DMS79 (cell line): ENCODE measurements at regions not wholly inside any gene's neighbourhood (a gene's known extent, or its start where the extent isn't known, plus 50 kb on each side); places are given as distances from the start of the nearest gene placed in this dataset.
A peak's percentile ranks its signal among the peaks of the same experiment; 100 is the strongest.

Experiments used
- DNase-seq: peaks from one replicate; lab custom pipeline; 2025; lab: John Stamatoyannopoulos, UW

DNA sequence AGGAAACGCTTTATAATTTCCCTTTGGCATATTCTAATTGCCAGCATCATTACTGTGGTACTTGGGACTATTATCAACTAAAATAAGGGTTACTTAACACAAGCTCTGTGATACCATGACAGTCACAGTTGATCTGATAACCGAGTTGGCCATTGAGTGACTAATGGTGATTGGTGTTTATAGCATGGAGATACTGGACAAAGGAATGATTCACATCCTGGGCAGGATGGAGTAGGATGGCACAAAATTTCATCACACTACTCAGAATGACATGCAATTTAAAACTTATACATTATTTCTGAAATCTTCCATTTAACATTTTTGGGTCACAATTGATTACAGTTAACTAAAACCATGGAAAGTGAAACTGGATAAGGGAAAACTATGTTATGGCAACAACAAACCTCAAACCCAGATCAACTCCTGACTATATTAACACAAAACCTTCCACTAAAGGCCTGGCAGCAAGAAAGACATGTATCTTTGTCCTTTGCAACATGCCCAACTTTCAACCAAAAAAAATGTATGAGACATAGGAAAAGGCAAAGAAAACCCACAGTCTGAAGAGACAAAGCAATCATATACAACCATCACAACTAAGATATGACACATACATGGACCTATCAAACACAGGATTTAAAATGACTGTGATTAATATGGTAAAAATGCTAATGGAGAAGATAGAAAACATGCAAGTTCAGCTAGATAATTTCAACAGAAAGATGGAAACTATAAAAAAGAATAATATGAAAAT is 208.5 kb upstream of the NRP1 start:
- DNase-seq: no peak

DNA sequence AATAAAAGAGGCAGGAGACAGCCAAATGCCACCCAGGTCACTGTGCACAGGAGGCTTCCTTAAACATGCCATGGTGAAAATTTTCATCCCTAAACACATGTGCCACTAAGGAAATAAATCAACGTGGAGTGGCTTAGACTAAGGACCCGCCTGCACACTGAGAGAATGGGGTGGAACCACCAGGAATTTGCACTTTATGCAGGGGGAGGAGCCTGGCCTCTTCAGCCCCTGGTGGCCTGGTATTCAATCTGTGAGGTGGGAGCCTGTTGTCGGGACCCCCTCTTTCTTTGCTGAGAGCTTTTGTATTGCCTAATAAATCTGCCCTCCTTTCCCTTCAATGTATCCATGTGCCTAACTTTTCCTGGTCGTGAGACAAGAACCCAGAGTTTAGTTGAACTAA is 204.6 kb upstream of the NRP1 start:
- DNase-seq: no peak

DNA sequence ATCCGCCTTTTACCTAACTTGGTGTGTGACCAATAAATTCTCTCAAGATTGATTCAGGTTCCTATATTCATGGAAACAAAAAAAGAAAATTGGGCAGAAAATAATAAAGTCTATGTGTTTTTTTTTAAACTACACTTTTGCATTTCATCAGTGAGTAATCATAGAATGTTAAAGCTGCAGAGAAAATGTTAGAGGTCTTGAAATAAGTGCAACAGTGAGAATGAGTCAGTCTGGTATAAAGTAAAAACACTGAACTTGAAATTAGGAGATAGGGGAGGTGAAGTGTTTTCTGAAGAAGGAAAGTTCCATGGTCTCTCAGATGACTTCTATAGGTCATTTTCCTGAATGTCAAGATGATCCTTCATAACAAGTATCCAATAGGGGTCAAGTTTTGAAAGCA is 202.6 kb upstream of the NRP1 start:
- no peak for DNase-seq

DNA sequence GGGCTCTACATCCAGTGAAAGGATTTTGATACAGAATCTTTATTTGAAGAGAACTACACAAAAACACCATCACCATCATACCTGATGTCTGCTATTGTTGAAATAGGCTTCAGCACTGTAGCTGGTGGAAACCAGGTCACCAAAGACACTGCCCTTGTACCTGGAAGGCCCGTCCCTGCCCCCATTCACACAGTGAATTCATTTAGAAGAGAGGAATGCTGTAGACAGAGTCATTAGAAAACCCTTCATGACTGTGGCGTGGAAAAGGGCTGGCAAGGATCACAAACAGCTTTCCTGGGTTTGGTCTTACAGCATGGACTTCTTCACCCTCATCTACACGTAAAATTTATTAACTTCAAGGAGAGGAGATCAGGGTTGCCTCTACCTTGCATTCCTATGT is 202.0 kb upstream of the NRP1 start:
- no peak for DNase-seq

DNA sequence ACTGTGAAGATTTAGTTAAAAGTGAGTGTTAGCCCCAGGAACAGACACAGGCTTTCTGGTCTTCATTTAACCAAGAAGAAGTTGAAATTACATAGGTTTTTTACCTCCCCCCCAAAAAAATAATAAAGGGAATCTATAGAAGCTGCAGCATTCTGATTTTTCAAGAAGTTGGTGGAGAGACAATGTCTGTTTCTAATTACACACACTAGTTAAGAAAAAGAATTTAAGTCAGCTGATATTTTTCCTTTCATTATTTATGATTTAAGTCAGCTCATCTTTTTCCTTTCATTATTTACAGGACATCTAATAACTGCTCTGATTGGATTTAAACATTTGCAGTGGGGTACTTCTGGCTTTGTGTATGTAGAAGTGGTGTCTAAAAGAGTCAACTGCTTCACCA is 201.4 kb upstream of the NRP1 start:
- DNase-seq: no peak

DNA sequence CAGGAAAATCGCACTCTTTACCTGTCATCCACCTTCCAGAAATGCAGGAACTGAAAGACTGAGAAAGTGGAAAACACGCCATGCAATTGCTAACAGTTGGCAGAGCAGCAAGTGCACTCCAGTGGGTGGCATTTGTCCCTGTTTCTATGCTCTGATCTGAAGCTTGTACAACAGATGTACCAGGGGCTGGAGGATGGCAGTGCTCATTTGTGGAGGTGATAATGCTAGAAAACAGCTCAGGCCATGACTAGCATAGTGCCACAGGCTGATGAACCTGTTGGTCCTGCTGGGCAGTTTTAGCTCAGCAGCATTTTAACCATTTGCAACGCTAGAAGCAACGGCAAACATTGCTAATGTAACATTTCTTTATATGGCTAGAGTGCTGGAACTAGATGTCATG is 199.9 kb upstream of the NRP1 start:
- no peak for DNase-seq

DNA sequence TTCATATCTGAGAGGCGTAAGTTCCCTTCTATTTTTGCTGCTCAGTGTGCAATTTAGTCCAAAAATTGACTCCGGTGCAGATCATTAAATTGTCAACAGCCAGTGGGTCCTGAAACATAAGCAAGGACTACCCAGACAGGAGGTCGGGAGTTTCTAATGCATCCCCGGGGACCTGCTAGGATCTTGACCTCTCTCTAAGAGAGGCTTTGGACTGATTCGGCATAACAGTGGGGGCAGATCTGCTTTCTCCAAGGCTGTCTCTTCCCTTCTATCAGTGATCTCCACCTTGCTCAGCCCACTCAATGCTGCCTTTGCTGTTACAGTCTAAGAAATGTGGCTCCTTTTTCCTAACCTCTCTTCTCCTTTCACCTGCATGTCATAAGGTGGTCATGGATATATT is 199.1 kb upstream of the NRP1 start:
- DNase-seq: no peak

DNA sequence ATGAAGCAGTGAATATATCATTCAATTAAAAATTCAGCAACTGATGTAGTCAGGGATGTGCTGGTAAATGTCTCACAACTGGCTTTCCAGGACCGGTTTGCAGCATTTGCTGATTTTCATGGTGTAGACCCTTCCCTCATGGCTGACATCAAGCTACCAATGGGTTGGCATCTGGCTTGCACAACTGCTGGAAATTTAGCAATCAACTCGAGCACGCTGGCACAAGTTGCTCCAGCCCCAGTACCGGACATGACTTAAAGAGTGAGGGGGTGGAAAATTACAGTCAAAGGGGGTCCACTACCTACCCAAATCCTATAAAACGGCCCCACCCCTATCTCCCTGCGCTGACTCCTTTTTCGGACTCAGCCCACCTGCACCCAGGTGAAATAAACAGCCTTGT is 198.4 kb upstream of the NRP1 start:
- no peak for DNase-seq

DNA sequence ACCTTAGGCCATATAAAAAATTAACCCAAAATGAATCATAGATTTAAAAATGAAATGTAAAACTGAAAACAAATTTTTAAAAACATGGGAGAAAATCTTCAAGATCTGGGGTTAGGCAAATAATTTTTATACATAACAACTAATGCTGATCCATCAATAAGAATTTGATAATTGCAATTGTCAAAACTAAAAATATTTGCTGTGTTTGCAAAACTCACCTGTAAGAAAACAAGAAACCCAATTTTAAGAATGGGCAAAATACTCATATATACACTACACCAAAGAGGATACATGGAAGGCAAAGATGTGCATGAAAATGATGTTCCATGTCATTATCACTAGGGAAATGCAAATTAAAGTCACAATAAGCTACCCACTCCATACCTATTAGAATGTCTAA is 194.8 kb upstream of the NRP1 start:
- no peak for DNase-seq

DNA sequence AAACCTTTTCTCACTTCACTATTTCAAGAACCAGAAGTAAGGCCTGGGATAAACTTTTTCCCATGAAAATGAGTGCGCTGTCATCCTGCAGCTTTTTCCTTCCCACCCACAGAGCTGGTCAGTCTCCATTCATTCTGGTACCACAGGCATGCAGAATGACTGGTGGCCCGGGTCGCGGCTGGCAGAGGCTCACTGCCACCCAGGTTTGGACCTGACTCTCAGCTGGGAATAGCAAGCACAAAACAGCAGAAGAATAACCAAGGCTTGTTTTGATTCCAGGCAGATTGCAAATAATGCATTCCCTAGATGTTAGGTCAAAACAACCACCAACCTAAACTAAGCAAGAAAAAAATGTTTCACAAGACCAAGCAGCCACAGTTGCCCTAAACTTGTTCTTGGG is 190.5 kb upstream of the NRP1 start:
- DNase-seq: no peak

DNA sequence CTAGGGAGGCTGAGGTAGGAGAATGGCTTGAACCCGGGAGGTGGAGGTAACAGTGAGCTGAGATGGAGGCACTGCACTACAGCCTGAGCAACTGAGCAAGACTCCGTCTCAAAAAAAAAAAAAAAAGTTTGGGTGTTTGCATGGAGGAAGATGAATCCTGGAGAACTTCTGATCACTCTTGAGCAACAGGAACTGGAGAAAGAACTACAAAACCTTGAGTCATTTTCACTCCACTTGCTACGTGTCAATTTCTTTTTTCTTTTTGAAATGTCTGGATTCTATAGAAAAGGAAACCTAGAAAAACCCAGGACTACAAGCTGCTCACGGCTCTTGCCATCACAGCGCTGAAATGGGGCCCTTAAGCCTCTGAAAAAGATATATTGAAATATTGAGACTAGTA is 189.6 kb upstream of the NRP1 start:
- no peak for DNase-seq

DNA sequence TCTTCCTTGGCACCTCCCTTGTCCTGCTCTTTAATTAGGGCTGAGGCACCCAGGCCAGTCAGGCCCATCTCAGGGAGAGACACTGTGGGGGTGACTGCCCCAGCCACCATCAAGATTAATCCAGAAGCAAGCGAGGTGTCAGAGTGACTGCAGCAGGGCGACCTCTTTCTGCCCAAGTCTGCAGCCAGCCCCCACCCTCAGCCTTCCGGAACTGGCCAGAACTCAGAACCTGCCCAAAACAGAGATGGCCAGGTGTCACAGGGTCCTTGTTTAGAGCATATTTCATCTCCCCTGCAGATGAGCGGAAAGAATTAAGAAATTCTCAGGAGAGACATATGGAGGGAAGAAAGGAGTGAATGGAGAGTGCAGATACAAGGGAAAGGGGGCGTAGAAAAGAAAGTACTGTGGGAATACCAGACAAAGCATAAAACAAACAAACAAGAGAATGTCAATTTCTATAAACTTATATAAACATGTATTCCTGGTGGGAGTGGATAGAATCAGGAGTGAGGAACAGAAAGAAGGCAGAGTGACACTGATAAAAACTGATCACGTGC is 188.8 kb upstream of the NRP1 start:
- no peak for DNase-seq

DNA sequence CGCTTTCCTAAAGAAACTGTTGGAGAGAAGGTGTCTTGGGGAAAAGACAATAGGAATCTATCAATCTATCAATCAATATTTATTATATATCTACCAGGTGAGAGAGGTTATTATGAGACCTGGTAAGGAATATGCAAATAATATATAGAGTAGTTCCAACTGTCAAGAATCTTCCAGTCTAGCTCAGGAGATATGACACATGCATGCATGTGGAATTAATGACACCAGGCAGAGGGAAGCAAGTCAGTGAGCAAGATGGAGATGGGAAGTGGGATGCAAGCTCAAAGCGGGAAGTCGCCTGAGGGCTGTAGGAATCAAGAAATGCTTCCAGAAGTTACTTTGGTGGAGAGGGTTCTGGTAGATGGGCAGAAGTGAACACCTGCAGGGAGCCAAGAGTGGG is 187.4 kb upstream of the NRP1 start:
- DNase-seq: no peak

DNA sequence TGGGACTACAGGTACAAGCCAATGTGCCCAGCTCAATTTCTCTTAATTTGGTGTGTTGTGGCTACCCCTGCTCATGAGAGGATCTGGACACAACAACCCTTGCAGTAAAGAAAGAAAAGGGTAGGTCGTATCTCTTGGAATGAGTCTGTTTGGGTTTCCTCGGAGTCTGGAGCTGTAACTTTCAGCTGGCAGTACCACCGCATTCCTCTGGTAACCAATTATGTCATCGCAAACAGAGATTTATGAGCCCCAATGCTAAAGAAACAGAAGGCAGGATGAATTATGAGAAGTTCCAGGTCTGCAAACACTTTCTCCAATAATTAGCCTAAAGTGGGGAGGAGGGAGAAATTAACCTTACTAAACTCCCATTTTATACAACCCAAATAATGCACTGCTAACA is 186.6 kb upstream of the NRP1 start:
- no peak for DNase-seq

DNA sequence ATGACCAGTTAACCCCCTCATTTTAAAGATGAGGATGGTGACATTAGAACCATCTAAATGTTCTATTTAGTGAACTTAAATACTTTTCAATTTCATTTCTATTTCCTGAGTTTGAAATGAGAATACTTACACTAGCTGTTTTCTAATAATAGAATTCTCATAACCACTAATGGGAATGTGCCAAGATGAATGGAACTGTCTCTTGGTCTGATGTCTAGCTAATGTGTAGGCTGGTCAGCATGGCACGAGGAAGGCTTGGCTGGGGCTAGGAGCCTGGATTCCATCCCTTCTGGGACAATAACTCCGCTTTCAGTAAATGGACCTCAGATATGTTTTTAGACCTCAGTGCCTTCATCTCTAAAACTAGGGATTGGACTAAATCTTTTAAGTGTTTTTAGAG is 185.8 kb upstream of the NRP1 start:
- no peak for DNase-seq

DNA sequence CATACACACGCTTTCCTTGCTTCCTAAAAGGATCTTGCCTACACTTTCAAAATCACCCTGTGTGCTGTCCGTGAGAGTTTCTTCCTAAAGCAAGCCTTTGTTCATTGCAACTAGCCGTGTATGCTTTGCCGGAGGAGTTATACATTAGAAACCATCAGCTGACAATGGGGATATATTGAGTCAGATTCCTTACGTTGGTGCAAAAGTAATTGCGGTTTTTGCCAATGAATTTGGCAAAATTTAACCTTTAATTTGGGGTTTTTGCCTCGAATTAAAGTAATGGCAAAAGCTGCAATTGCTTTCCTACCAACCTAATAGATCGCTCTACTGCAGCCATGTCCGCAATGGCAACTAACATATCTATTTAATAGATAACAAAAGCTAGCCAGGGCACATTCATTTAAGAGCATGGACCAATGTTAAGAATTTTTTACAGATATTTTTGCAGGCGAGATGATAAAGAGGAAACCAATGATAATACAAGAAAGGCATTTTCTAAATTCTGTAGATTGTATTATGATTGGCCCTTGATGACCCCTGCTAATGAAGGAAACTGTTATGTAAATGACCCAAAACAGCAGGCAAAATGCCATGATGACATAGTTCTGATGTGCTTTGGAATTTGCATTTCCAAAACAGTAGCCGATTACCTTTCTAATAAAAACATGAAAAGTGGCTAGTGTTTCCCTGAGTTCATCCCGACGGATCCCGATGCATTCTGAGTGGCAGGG is 184.8 kb upstream of the NRP1 start:
- no peak for DNase-seq

DNA sequence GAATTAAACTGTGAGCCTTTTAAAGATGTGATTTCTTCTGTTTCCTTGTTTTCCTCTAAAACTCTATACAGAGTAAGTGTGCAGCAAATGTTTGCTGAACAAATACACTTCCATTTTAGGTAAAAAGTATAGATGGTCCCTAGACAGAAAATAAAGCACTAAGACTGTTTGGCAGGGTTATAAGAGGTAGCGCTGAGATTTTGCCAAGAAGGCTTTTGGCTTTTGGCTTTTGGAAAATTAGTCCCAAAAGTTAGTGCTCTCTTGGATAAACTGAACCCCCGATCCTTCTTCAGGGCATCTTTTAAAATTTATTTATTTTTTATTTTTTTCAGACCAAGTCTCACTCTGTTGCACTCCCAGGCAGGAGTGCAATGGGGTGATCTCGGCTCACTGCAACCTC is 175.7 kb upstream of the NRP1 start:
- no peak for DNase-seq

DNA sequence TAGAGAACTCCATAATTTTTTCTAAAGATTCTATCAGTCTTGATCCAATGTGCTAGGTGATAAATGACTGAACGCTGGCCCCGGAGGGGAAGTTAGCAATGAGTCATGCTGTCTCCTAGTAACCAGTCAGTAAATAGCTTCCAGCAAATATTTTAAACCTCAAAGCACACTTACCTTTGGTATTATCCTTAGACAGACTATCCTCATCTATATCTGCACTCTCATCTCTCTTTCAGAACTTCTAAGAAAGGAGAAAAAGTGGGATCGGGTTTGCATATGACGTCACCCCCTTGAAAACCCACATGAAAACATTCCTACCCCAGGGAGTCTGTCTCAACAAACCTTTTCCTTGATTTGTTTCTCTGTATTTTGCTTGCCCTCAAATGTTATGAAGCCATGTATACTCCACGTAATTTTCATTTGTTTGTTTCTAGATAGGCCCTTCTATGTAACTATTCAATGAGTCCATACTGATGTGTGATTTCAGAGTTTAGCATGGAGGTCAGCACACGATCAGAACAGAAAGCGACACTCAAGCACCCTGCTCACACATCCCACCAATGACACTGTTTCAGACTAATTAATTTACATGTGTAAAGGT is 174.9 kb upstream of the NRP1 start:
- peak; percentile 48 for DNase-seq

DNA sequence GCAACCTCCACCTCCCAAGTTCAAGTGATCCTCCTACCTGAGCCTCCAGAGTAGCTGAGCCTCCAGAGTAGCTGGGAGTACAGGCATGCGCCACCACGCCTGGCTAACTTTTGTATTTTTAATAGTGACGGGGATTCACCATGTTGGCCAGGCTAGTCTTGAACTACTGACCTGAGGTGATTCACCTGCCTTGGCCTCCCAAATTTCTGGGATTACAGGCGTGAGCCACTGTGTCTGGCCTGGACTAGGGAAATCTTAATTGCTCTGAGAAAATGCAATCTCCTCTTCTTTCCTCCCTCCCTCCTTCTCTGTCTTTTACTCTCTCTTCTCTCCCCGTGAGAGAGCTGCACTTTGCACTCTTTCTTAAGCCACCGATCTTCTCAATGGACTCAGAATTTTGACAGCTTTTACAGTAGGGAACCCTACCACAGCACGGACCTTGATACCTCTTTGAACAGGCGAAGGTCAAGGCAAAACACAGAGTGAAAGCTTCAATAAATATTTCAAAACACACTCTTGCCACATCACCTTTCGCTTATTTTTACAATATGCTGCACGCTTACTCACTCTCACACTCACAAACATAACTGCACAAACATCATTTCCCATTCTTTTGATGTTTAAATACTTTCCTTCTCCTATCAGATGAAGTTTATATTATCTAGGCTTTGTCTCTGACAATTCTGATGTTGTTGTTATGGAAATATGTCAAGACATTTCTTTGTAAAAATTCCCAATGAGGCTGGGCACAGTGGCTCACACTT is 173.4 kb upstream of the NRP1 start:
- no peak for DNase-seq

DNA sequence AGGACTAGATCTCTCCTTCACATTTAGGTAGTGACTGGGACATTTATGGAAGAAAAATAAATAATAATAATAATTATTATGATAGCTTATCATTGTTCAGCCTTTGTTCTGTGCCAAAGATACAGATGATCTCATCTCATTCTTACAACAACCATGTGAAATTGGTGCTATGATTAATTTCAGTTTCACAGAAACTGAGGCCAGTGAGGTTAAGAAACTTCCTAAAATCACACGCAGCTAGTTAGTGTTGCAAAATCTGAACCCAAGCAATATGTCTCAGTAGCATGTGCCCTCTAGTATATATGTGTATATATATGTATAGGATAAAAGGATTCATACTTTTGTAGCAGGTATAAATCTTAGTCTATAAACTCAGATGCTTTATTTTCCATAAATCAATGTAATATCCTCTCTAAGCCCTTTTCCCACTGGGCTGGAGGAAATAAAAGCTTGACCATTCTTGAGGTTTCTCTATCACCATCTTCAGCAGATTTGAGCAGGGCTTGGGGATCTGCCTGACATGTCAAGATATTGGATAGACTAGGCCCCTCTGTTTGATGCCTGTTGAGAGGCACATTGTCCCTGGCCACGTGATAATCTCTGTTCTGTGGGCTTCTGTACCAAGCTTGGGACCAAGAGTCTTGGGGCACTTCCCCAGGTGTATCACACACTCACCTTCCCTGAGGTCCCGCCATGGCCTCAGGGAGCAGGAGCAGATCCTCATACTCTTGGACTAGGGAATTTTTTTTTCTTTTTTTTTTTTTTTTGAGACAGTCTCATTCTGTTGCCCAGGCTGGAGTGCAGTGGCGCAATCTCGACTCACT is 172.6 kb upstream of the NRP1 start:
- DNase-seq: no peak

DNA sequence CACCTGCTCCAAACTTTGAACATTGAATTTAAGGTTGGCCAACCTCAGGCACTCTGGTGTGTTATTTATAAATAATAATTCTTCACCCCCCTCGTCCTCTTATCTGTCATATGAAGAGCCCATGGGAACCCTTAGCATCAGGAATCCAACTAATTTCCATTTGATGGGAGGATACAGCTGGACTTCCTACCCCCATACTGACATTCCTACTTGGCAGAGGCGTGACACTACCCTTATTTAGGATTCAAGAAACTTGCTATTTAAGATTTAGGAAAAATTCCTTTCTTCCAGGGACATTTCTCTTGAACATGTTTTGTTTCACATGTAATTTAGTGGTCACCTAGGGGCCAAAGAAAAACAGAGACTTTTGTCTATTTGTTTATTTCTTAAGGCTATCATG is 171.9 kb upstream of the NRP1 start:
- DNase-seq: no peak

DNA sequence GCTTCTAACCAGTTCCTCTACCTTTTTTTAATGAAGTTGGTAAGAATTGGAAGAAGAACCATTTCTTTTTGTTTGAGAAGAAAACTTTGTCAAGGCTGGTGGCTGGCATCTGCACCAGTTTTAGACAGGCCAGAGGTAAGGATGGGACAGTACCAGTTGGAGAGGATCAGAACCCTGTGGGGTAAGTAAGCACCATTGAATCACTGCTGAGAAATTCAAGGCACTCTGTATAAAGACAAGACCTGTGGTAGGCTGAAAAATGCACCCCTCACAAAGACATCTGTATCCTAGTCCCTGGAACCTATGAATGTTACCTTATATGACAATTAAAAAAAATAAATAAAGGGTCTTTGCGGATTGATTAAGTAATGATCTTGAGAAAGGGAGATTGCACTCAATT is 166.7 kb upstream of the NRP1 start:
- DNase-seq: no peak
